ENCODE measurements at regions not wholly inside any gene's neighbourhood (a gene's known extent, or its start where the extent isn't known, plus 50 kb on each side); places are given as distances from the start of the nearest gene placed in this dataset.

- H3K4me3 ChIP-seq (ENCODE audit: insufficient read depth, low read depth, low read length) = no peak overlapping the region
Measured at GRCh38 chr3:11948866-11949265, 55.3 kb upstream of the SYN2 start.

GRCh38 chr3:11949351-11949750 is 54.8 kb upstream of the SYN2 start:
- no peak overlapping the region for H3K27ac ChIP-seq (ENCODE audit: low read depth, low read length)
- no peak overlapping the region for H3K9ac ChIP-seq (ENCODE audit: low read length)
- Mint-ChIP-seq H3K36me3 (ENCODE audit: low read depth, unreplicated experiment) (no peaks in the 10 kb centered on the region), H3K27ac (ENCODE audit: unreplicated experiment) (no peak overlapping the region), H3K4me3 (ENCODE audit: unreplicated experiment) (no peak overlapping the region), H3K27me3 (ENCODE audit: low read depth, unreplicated experiment) (peaks cover 7% of the 10 kb centered on the region), H3K4me1 (ENCODE audit: low read depth, unreplicated experiment) (peaks cover 1% of the 10 kb centered on the region), H3K9me3 (ENCODE audit: unreplicated experiment) (peaks cover 2% of the 10 kb centered on the region)
- TF ChIP-seq CTCF (IDR thresholded peaks at IDR 0.05; ENCODE audit: insufficient read depth, low read depth, low read length) (no peak), EZH2 (IDR thresholded peaks at IDR 0.05; ENCODE audit: insufficient read depth, low read length) (no peak)
- H4K20me1 ChIP-seq (ENCODE audit: insufficient read depth, low read length) = no peaks in the 10 kb centered on the region
- no peaks in the 10 kb centered on the region for H3K9me3 ChIP-seq (ENCODE audit: insufficient read depth, low read depth, low read length)
- H3K4me3 ChIP-seq (ENCODE audit: insufficient read depth, low read depth, low read length) = no peak overlapping the region
- H3K79me2 ChIP-seq (ENCODE audit: insufficient read depth, low read length) = no peaks in the 10 kb centered on the region
- H3K4me2 ChIP-seq (ENCODE audit: low read length) = no peak overlapping the region
- no peak overlapping the region for H2AFZ ChIP-seq (ENCODE audit: low read depth, low read length)
- FAIRE-seq (no peak), DNase-seq (ENCODE audit: low read depth) (no peak)
- H3K36me3 ChIP-seq (ENCODE audit: insufficient read depth, low read length) = no peaks in the 10 kb centered on the region
- H3K27me3 ChIP-seq (ENCODE audit: insufficient read depth, low read length) = peaks cover 5% of the 10 kb centered on the region
- H3K4me1 ChIP-seq (ENCODE audit: insufficient read depth, low read length) = no peaks in the 10 kb centered on the region

More at GRCh38 chr3:11948866-11949265, 55.3 kb upstream of the SYN2 start:
- no peaks in the 10 kb centered on the region for H3K4me1 ChIP-seq (ENCODE audit: insufficient read depth, low read length)
- DNase-seq (ENCODE audit: low read depth) (no peak), FAIRE-seq (no peak)
- peaks cover 5% of the 10 kb centered on the region for H3K27me3 ChIP-seq (ENCODE audit: insufficient read depth, low read length)
- TF ChIP-seq EZH2 (IDR thresholded peaks at IDR 0.05; ENCODE audit: insufficient read depth, low read length) (no peak), CTCF (IDR thresholded peaks at IDR 0.05; ENCODE audit: insufficient read depth, low read depth, low read length) (no peak)
- no peaks in the 10 kb centered on the region for H3K9me3 ChIP-seq (ENCODE audit: insufficient read depth, low read depth, low read length)
- no peak overlapping the region for H2AFZ ChIP-seq (ENCODE audit: low read depth, low read length)
- Mint-ChIP-seq H3K4me3 (ENCODE audit: unreplicated experiment) (no peak overlapping the region), H3K4me1 (ENCODE audit: low read depth, unreplicated experiment) (no peaks in the 10 kb centered on the region), H3K36me3 (ENCODE audit: low read depth, unreplicated experiment) (no peaks in the 10 kb centered on the region), H3K27me3 (ENCODE audit: low read depth, unreplicated experiment) (peaks cover 5% of the 10 kb centered on the region), H3K27ac (ENCODE audit: unreplicated experiment) (no peak overlapping the region), H3K9me3 (ENCODE audit: unreplicated experiment) (peaks cover 2% of the 10 kb centered on the region)
- no peaks in the 10 kb centered on the region for H3K79me2 ChIP-seq (ENCODE audit: insufficient read depth, low read length)
- no peaks in the 10 kb centered on the region for H3K36me3 ChIP-seq (ENCODE audit: insufficient read depth, low read length)
- no peak overlapping the region for H3K9ac ChIP-seq (ENCODE audit: low read length)
- H3K27ac ChIP-seq (ENCODE audit: low read depth, low read length) = no peak overlapping the region
- no peak overlapping the region for H3K4me2 ChIP-seq (ENCODE audit: low read length)
- no peaks in the 10 kb centered on the region for H4K20me1 ChIP-seq (ENCODE audit: insufficient read depth, low read length)

GRCh38 chr3:11950576-11950975 is 53.6 kb upstream of the SYN2 start:
- Histone ChIP-seq H3K79me2 (ENCODE audit: insufficient read depth, low read length) (no peaks in the 10 kb centered on the region), H3K4me3 (ENCODE audit: insufficient read depth, low read depth, low read length) (no peak overlapping the region), H3K27ac (ENCODE audit: low read depth, low read length) (no peak overlapping the region), H3K9ac (ENCODE audit: low read length) (no peak overlapping the region), H2AFZ (ENCODE audit: low read depth, low read length) (no peak overlapping the region), H3K27me3 (ENCODE audit: insufficient read depth, low read length) (peaks cover 5% of the 10 kb centered on the region), H3K36me3 (ENCODE audit: insufficient read depth, low read length) (no peaks in the 10 kb centered on the region), H3K4me2 (ENCODE audit: low read length) (no peak overlapping the region), H4K20me1 (ENCODE audit: insufficient read depth, low read length) (no peaks in the 10 kb centered on the region), H3K4me1 (ENCODE audit: insufficient read depth, low read length) (no peaks in the 10 kb centered on the region), H3K9me3 (ENCODE audit: insufficient read depth, low read depth, low read length) (no peaks in the 10 kb centered on the region)
- H3K9me3 Mint-ChIP-seq (ENCODE audit: unreplicated experiment) = peaks cover 2% of the 10 kb centered on the region
- H3K27ac Mint-ChIP-seq (ENCODE audit: unreplicated experiment) = no peak overlapping the region
- TF ChIP-seq CTCF (IDR thresholded peaks at IDR 0.05; ENCODE audit: insufficient read depth, low read depth, low read length) = no peak
- no peak for TF ChIP-seq EZH2 (IDR thresholded peaks at IDR 0.05; ENCODE audit: insufficient read depth, low read length)
- no peaks in the 10 kb centered on the region for H3K36me3 Mint-ChIP-seq (ENCODE audit: low read depth, unreplicated experiment)
- H3K4me1 Mint-ChIP-seq (ENCODE audit: low read depth, unreplicated experiment) = peaks cover 2% of the 10 kb centered on the region
- DNase-seq (ENCODE audit: low read depth) (no peak), FAIRE-seq (no peak)
- peaks cover 10% of the 10 kb centered on the region for H3K27me3 Mint-ChIP-seq (ENCODE audit: low read depth, unreplicated experiment)
- no peak overlapping the region for H3K4me3 Mint-ChIP-seq (ENCODE audit: unreplicated experiment)
